ENCODE measurements at regions not wholly inside any gene's neighbourhood (a gene's known extent, or its start where the extent isn't known, plus 50 kb on each side); places are given as distances from the start of the nearest gene placed in this dataset.

DNA sequence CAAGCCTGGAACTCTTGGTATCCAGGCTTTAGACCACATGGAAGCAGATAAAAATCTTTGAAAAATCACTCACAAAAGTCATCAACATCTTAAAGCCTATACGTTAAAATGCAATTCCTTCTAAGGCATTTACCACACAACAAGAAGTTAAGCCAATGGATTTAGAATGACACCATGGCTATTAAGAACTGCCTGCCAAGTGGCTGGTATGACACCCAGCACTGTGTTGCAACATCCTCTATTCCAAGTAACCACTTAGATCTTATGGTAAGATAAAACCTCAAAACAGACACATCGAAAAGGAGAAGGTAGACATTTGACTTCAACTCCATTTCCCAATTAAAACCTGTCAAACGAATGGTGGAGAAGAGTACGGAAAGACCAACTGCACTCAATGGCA, 344.2 kb upstream of the SLC30A5 start:
- ChIA-PET POLR2A (ENCODE audit: partially characterized antibody) (no interaction called here), CTCF (ENCODE audit: partially characterized antibody) (no interaction called here)
- Histone ChIP-seq H3K27ac (ENCODE audit: low read depth, low read length) (no peak overlapping the region), H3K4me3 (ENCODE audit: low read length in 2 of 2) (no peak overlapping the region), H3K9me3 (ENCODE audit: control insufficient read depth in 1 of 2, low read length in 2 of 2) (no peaks in the 10 kb centered on the region), H3K4me1 (ENCODE audit: insufficient read depth, low read length) (no peaks in the 10 kb centered on the region), H3K27me3 (ENCODE audit: insufficient read depth, low read length) (no peaks in the 10 kb centered on the region), H3K36me3 (ENCODE audit: insufficient read depth, low read length) (no peaks in the 10 kb centered on the region)
- peaks cover 0 to 4% (median 2%) of the 10 kb centered on the region in 4 donors for H3K4me1 Mint-ChIP-seq
- DNase-seq = no peak
- no peak overlapping the region for H3K27ac Mint-ChIP-seq
- H3K36me3 Mint-ChIP-seq = no peaks in the 10 kb centered on the region
- intact Hi-C loops (cut with micrococcal nuclease) = no loop called here
- no peak overlapping the region for H3K4me3 Mint-ChIP-seq
- peaks cover 8 to 14% of the 10 kb centered on the region in 2 donors for H3K27me3 Mint-ChIP-seq
- peaks cover 0 to 1% (median 0%) of the 10 kb centered on the region in 8 donors for H3K9me3 Mint-ChIP-seq

DNA sequence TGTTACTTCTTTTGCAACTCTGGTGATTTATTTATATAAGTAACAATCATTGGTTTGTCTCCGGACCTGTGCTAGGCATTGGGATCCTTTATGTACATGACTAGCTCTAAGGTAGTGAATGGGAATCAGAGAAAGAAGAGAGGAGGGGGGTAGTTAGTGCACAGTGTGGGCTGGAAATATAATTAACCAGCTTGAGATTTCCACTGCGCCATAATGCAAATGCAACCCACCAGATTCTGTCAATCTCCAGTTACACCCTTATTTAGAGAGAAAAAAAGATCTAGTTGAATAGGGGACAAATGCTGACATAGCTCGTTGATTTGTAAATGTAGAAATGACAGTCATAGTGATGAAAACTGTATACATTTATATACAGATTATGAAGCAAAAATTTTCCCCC, 342.2 kb upstream of the SLC30A5 start:
- Mint-ChIP-seq H3K27me3 (peaks cover 8 to 14% of the 10 kb centered on the region in 2 donors), H3K36me3 (no peaks in the 10 kb centered on the region), H3K9me3 (peaks cover 0 to 2% (median 0%) of the 10 kb centered on the region in 8 donors), H3K4me3 (no peak overlapping the region), H3K27ac (no peak overlapping the region), H3K4me1 (peaks cover 0 to 4% (median 1%) of the 10 kb centered on the region in 4 donors)
- H3K36me3 ChIP-seq (ENCODE audit: insufficient read depth, low read length) = no peaks in the 10 kb centered on the region
- DNase-seq = no peak
- H3K9me3 ChIP-seq (ENCODE audit: control insufficient read depth in 1 of 2, low read length in 2 of 2) = no peaks in the 10 kb centered on the region
- H3K27ac ChIP-seq (ENCODE audit: low read depth, low read length) = no peak overlapping the region
- ChIA-PET POLR2A (ENCODE audit: partially characterized antibody) (no interaction called here), CTCF (ENCODE audit: partially characterized antibody) (no interaction called here)
- no peaks in the 10 kb centered on the region for H3K27me3 ChIP-seq (ENCODE audit: insufficient read depth, low read length)
- intact Hi-C loops (cut with micrococcal nuclease) = no loop called here
- no peaks in the 10 kb centered on the region for H3K4me1 ChIP-seq (ENCODE audit: insufficient read depth, low read length)
- H3K4me3 ChIP-seq (ENCODE audit: low read length in 2 of 2) = no peak overlapping the region

DNA sequence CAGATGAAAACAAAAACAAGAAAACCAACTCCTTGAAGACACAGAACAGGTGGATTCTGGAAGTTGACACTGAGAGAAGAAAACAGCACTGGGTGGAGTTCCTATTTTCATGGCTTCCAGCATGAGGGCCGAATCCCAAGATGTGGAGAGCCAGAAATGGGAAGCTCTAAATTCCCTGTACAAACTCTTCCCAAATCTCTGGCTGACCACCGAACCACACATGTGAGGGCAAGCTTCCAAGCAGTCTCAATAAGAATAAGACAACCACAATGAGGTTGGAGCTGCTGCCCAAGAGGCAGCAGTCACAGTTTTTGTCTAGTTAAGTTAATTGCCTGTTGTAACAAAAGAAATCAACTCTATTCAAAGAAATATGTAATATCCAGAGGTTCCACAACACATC, 339.3 kb upstream of the SLC30A5 start:
- H3K9me3 ChIP-seq (ENCODE audit: control insufficient read depth in 1 of 2, low read length in 2 of 2) = no peaks in the 10 kb centered on the region
- peaks cover 0 to 3% (median 1%) of the 10 kb centered on the region in 4 donors for H3K4me1 Mint-ChIP-seq
- no peaks in the 10 kb centered on the region for H3K36me3 ChIP-seq (ENCODE audit: insufficient read depth, low read length)
- no peaks in the 10 kb centered on the region for H3K4me1 ChIP-seq (ENCODE audit: insufficient read depth, low read length)
- H3K27ac Mint-ChIP-seq = no peak overlapping the region
- H3K27me3 ChIP-seq (ENCODE audit: insufficient read depth, low read length) = no peaks in the 10 kb centered on the region
- no peaks in the 10 kb centered on the region for H3K36me3 Mint-ChIP-seq
- H3K27me3 Mint-ChIP-seq = peaks cover 5 to 10% of the 10 kb centered on the region in 2 donors
- no peak overlapping the region for H3K4me3 Mint-ChIP-seq
- H3K9me3 Mint-ChIP-seq = peaks cover 0 to 2% (median 0%) of the 10 kb centered on the region in 8 donors
- ChIA-PET CTCF (ENCODE audit: partially characterized antibody) (no interaction called here), POLR2A (ENCODE audit: partially characterized antibody) (no interaction called here)
- DNase-seq = no peak
- no peak overlapping the region for H3K27ac ChIP-seq (ENCODE audit: low read depth, low read length)
- no peak overlapping the region for H3K4me3 ChIP-seq (ENCODE audit: low read length in 2 of 2)
- intact Hi-C loops (cut with micrococcal nuclease) = no loop called here

DNA sequence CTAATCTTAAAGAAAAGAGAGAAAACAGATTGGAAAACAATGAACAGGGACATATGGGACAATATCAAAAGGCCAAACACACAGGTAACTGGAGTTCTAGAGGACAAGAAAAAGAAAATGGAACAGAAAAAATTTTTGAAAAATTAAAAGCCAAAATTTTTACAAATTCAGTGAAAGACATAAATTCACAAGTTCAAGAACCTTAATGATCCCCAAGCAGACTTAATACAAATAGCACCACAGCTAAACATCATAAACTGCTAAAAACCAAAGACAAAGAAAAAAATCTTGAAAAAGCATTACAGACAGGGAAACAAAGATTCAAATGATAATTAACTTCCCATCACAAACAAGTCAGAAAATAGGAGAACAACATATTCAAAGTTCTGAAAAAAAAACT, 338.5 kb upstream of the SLC30A5 start:
- H3K9me3 Mint-ChIP-seq = peaks cover 0 to 2% (median 0%) of the 10 kb centered on the region in 8 donors
- no peaks in the 10 kb centered on the region for H3K9me3 ChIP-seq (ENCODE audit: control insufficient read depth in 1 of 2, low read length in 2 of 2)
- H3K36me3 ChIP-seq (ENCODE audit: insufficient read depth, low read length) = no peaks in the 10 kb centered on the region
- H3K27ac Mint-ChIP-seq = no peak overlapping the region
- H3K27me3 Mint-ChIP-seq = peaks cover 0 to 3% of the 10 kb centered on the region in 2 donors
- intact Hi-C loops (cut with micrococcal nuclease) = no loop called here
- no peaks in the 10 kb centered on the region for H3K27me3 ChIP-seq (ENCODE audit: insufficient read depth, low read length)
- H3K4me1 ChIP-seq (ENCODE audit: insufficient read depth, low read length) = no peaks in the 10 kb centered on the region
- H3K4me1 Mint-ChIP-seq = no peaks in the 10 kb centered on the region
- POLR2A ChIA-PET (ENCODE audit: partially characterized antibody) = no interaction called here
- no peak overlapping the region for H3K27ac ChIP-seq (ENCODE audit: low read depth, low read length)
- no peak overlapping the region for H3K4me3 ChIP-seq (ENCODE audit: low read length in 2 of 2)
- H3K36me3 Mint-ChIP-seq = no peaks in the 10 kb centered on the region
- H3K4me3 Mint-ChIP-seq = no peak overlapping the region
- DNase-seq = no peak
- CTCF ChIA-PET (ENCODE audit: partially characterized antibody) = no interaction called here

DNA sequence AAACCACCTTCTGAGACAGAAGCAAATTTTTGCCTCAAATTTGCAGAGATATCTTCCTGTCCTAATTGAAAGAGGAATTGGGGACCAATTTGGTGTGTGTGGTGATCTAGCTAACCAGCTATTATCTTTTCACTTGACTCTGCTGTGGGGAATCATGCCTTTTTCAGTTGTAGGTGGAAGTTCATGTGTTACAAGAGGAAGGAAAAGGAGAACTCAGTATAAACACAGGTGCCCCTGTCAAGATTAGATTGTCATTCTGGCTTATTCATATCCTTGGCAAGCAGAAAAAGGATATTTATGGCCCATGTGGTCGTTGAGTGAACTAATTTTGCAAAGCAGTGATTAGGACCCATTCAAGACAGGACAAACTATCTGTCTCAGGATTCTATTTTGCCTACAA, 336.8 kb upstream of the SLC30A5 start:
- no peak overlapping the region for H3K27ac Mint-ChIP-seq
- intact Hi-C loops (cut with micrococcal nuclease) = no loop called here
- Histone ChIP-seq H3K27me3 (ENCODE audit: insufficient read depth, low read length) (no peaks in the 10 kb centered on the region), H3K4me3 (ENCODE audit: low read length in 2 of 2) (no peak overlapping the region), H3K36me3 (ENCODE audit: insufficient read depth, low read length) (no peaks in the 10 kb centered on the region), H3K4me1 (ENCODE audit: insufficient read depth, low read length) (no peaks in the 10 kb centered on the region), H3K27ac (ENCODE audit: low read depth, low read length) (no peak overlapping the region), H3K9me3 (ENCODE audit: control insufficient read depth in 1 of 2, low read length in 2 of 2) (no peaks in the 10 kb centered on the region)
- no peak overlapping the region for H3K4me3 Mint-ChIP-seq
- DNase-seq = no peak
- ChIA-PET CTCF (ENCODE audit: partially characterized antibody) (no interaction called here), POLR2A (ENCODE audit: partially characterized antibody) (no interaction called here)
- H3K4me1 Mint-ChIP-seq = no peaks in the 10 kb centered on the region
- H3K36me3 Mint-ChIP-seq = no peaks in the 10 kb centered on the region
- no peaks in the 10 kb centered on the region for H3K27me3 Mint-ChIP-seq
- peaks cover 0 to 2% (median 0%) of the 10 kb centered on the region in 8 donors for H3K9me3 Mint-ChIP-seq

DNA sequence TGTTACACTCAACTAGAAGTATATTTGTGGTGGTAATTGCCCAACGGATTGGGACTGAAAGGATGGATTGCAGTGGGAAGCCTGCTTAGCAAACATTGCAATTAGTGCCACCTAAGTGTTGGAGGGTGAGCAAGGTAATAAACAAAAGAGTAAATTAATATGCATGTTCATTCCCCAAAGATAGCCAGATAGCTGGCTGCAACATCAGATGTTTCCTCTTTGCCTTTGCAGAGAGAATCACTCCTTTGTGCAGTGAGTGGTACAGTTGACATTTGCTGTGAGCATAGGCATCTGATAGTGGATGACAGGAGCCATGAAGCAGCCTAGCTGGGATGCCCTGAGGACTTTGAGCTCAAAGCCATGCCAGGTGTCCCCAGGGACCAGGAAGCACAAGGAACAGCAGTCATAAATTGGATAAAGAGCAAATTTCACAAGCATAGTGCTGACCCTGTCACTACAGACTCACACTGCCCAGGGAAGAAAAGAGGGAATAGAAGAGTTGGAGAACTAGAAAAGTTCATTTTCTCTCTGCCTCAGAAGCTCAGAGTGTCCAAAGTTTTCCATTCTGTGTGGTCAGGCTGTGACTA, 336.1 kb upstream of the SLC30A5 start:
- Mint-ChIP-seq H3K9me3 (peaks cover 0 to 2% (median 0%) of the 10 kb centered on the region in 8 donors), H3K27me3 (no peaks in the 10 kb centered on the region), H3K4me1 (no peaks in the 10 kb centered on the region), H3K27ac (no peak overlapping the region), H3K4me3 (no peak overlapping the region), H3K36me3 (no peaks in the 10 kb centered on the region)
- H3K36me3 ChIP-seq (ENCODE audit: insufficient read depth, low read length) = no peaks in the 10 kb centered on the region
- no peaks in the 10 kb centered on the region for H3K4me1 ChIP-seq (ENCODE audit: insufficient read depth, low read length)
- ChIA-PET CTCF (ENCODE audit: partially characterized antibody) (no interaction called here), POLR2A (ENCODE audit: partially characterized antibody) (no interaction called here)
- DNase-seq = no peak
- no peak overlapping the region for H3K4me3 ChIP-seq (ENCODE audit: low read length in 2 of 2)
- H3K27me3 ChIP-seq (ENCODE audit: insufficient read depth, low read length) = no peaks in the 10 kb centered on the region
- H3K9me3 ChIP-seq (ENCODE audit: control insufficient read depth in 1 of 2, low read length in 2 of 2) = no peaks in the 10 kb centered on the region
- no peak overlapping the region for H3K27ac ChIP-seq (ENCODE audit: low read depth, low read length)
- intact Hi-C loops (cut with micrococcal nuclease) = no loop called here

DNA sequence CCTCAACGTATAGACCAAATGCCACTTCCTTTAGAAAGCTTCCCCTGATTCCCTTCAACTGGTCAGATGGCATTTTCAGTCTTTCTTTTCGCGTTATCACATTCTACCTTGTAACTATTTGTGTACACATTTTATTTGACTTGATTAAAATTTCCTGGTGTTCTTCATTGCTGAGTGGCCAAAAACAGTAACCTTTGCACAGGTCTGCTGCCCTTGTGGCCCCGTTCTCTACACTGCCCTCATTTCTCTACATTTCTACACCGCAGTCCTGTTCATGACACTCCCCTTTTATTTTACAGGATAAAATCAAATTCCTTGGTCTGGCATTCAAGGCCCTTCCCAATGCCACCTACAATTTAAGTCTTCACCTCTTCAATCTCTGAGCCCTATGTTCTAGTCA, 334.2 kb upstream of the SLC30A5 start:
- Mint-ChIP-seq H3K36me3 (no peaks in the 10 kb centered on the region), H3K4me3 (no peak overlapping the region), H3K9me3 (peaks cover 0 to 1% (median 0%) of the 10 kb centered on the region in 8 donors), H3K27me3 (no peaks in the 10 kb centered on the region), H3K27ac (no peak overlapping the region), H3K4me1 (no peaks in the 10 kb centered on the region)
- H3K27ac ChIP-seq (ENCODE audit: low read depth, low read length) = no peak overlapping the region
- H3K4me1 ChIP-seq (ENCODE audit: insufficient read depth, low read length) = no peaks in the 10 kb centered on the region
- H3K4me3 ChIP-seq (ENCODE audit: low read length in 2 of 2) = no peak overlapping the region
- H3K36me3 ChIP-seq (ENCODE audit: insufficient read depth, low read length) = no peaks in the 10 kb centered on the region
- no peak for DNase-seq
- H3K9me3 ChIP-seq (ENCODE audit: control insufficient read depth in 1 of 2, low read length in 2 of 2) = no peaks in the 10 kb centered on the region
- intact Hi-C loops (cut with micrococcal nuclease) = no loop called here
- H3K27me3 ChIP-seq (ENCODE audit: insufficient read depth, low read length) = no peaks in the 10 kb centered on the region
- ChIA-PET POLR2A (ENCODE audit: partially characterized antibody) (no interaction called here), CTCF (ENCODE audit: partially characterized antibody) (no interaction called here)

DNA sequence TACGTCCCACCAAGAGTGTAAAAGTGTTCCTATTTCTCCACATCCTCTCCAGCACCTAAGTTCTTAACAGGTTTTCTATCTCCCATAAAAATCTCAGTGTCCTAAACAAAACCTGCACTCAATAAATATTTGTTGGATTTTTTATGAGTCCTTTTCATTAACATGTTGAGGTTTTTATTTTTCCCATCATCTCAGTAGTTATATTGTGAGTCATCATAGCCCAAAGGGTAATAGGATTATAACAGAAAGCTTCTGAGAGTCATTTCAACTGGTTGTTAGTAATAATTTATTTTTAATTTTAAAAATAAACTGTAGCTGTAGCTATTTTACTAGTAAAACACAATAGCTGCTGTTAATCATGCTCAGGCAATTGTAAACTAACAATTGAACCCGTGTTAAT, 331.6 kb upstream of the SLC30A5 start:
- Histone ChIP-seq H3K27me3 (ENCODE audit: insufficient read depth, low read length) (no peaks in the 10 kb centered on the region), H3K27ac (ENCODE audit: low read depth, low read length) (no peak overlapping the region), H3K9me3 (ENCODE audit: control insufficient read depth in 1 of 2, low read length in 2 of 2) (no peaks in the 10 kb centered on the region), H3K4me1 (ENCODE audit: insufficient read depth, low read length) (no peaks in the 10 kb centered on the region), H3K36me3 (ENCODE audit: insufficient read depth, low read length) (no peaks in the 10 kb centered on the region), H3K4me3 (ENCODE audit: low read length in 2 of 2) (no peak overlapping the region)
- CTCF ChIA-PET (ENCODE audit: partially characterized antibody) = no interaction called here
- Mint-ChIP-seq H3K4me3 (no peak overlapping the region), H3K9me3 (no peaks in the 10 kb centered on the region), H3K27me3 (no peaks in the 10 kb centered on the region), H3K4me1 (no peaks in the 10 kb centered on the region), H3K36me3 (no peaks in the 10 kb centered on the region), H3K27ac (no peak overlapping the region)
- intact Hi-C loops (cut with micrococcal nuclease) = no loop called here
- no peak for DNase-seq
- POLR2A ChIA-PET (ENCODE audit: partially characterized antibody) = no interaction called here

Measured in CD4-positive, alpha-beta memory T cell (primary cell).